SK-N-SH treated with all-trans-retinoic acid at 6 μM for 48 hours (cell line): ENCODE measurements at regions not wholly inside any gene's neighbourhood (a gene's known extent, or its start where the extent isn't known, plus 50 kb on each side); places are given as distances from the start of the nearest gene placed in this dataset.

Experiments
- ATAC-seq: fragments of 200-7000 bp; cut with Tn5 transposase; 3 replicates; pipeline ENCODE4 v1.9.1; 2020; ENCODE audit warnings: mild to moderate bottlenecking, moderate library complexity
- BACH2 ChIP-seq: fragments of 250-450 bp; sonication (Bioruptor Pico); IDR thresholded peaks from 2 replicates; pipeline ENCODE4 v1.9.0; 2021; ENCODE audit warnings: mild to moderate bottlenecking, borderline replicate concordance
- CREB5 ChIP-seq: fragments of 250-450 bp; sonication (Bioruptor Pico); IDR thresholded peaks from 2 replicates; pipeline ENCODE4 v1.5.1; 2020; ENCODE audit warnings: low read depth, mild to moderate bottlenecking, moderate library complexity
- CSDC2 ChIP-seq: fragments of 250-450 bp; sonication (Bioruptor Pico); IDR thresholded peaks from 2 replicates; pipeline ENCODE4 v1.5.0; 2020; ENCODE audit warnings: mild to moderate bottlenecking, moderate library complexity
- CSRNP3 ChIP-seq: fragments of 250-450 bp; sonication (Bioruptor Pico); IDR thresholded peaks from 2 replicates; pipeline ENCODE4 v1.5.1; 2021; ENCODE audit warnings: mild to moderate bottlenecking, moderate library complexity
- ESRRG ChIP-seq: fragments of 250-450 bp; sonication (Bioruptor Pico); IDR thresholded peaks from 2 replicates; pipeline ENCODE4 v1.6.1; 2021; ENCODE audit warnings: mild to moderate bottlenecking
- GLIS3 ChIP-seq: fragments of 250-450 bp; sonication (Bioruptor Pico); IDR thresholded peaks from 2 replicates; pipeline ENCODE4 v1.5.0; 2020; ENCODE audit warnings: mild to moderate bottlenecking, moderate library complexity
- ISL1 ChIP-seq: fragments of 250-450 bp; sonication (Bioruptor Pico); IDR thresholded peaks from 2 replicates; pipeline ENCODE4 v2.1.2; 2022; ENCODE audit warnings: mild to moderate bottlenecking, moderate library complexity
- POU6F1 ChIP-seq: fragments of 250-450 bp; sonication (Bioruptor Pico); IDR thresholded peaks from 2 replicates; pipeline ENCODE4 v1.8.0; 2021; ENCODE audit warnings: low read depth, mild to moderate bottlenecking, moderate library complexity, borderline replicate concordance
- PPARA ChIP-seq: fragments of 250-450 bp; sonication (Bioruptor Pico); IDR thresholded peaks from 2 replicates; pipeline ENCODE4 v1.5.0; 2020; ENCODE audit warnings: mild to moderate bottlenecking, borderline replicate concordance
- SNAI2 ChIP-seq: fragments of 250-450 bp; sonication (Bioruptor Pico); IDR thresholded peaks from 2 replicates; pipeline ENCODE4 v1.5.0; 2020; ENCODE audit warnings: mild to moderate bottlenecking, moderate library complexity
- TCF4 ChIP-seq: fragments of 250-450 bp; sonication (Bioruptor Pico); IDR thresholded peaks from 2 replicates; pipeline ENCODE4 v1.8.0; 2021; ENCODE audit warnings: mild to moderate bottlenecking, moderate library complexity, borderline replicate concordance
- TOX ChIP-seq: fragments of 250-450 bp; sonication (Bioruptor Pico); IDR thresholded peaks from 2 replicates; pipeline ENCODE4 v1.8.0; 2021; ENCODE audit warnings: mild to moderate bottlenecking, moderate library complexity, borderline replicate concordance
- TSHZ2 ChIP-seq: fragments of 250-450 bp; sonication (Bioruptor Pico); IDR thresholded peaks from 2 replicates; pipeline ENCODE4 v1.5.0; 2020; ENCODE audit warnings: mild to moderate bottlenecking, moderate library complexity
- ZC3H10 ChIP-seq: fragments of 250-450 bp; sonication (Bioruptor Pico); IDR thresholded peaks from 2 replicates; pipeline ENCODE4 v1.5.1; 2021; ENCODE audit warnings: mild to moderate bottlenecking, moderate library complexity
- ZFP3 ChIP-seq: fragments of 250-450 bp; sonication (Bioruptor Pico); IDR thresholded peaks from 2 replicates; pipeline ENCODE4 v1.5.0; 2020; ENCODE audit warnings: mild to moderate bottlenecking, moderate library complexity
- ZFP30 ChIP-seq: fragments of 450-650 bp; formaldehyde crosslinking; IDR thresholded peaks from 2 replicates; pipeline ENCODE4 v1.5.0; 2022; ENCODE audit warnings: mild to moderate bottlenecking, moderate library complexity
- ZNF565 ChIP-seq: fragments of 450-650 bp; formaldehyde crosslinking; conservative IDR thresholded peaks from 2 replicates; pipeline ENCODE4 v1.5.0; 2020; ENCODE audit warnings: low read depth, mild to moderate bottlenecking, moderate library complexity
- ZNF70 ChIP-seq: fragments of 450-650 bp; formaldehyde crosslinking; IDR thresholded peaks from 2 replicates; pipeline ENCODE4 v1.5.0; 2020; ENCODE audit warnings: mild to moderate bottlenecking, moderate library complexity

GRCh38 chr4:38356686-38357085 lies 307.3 kb upstream of the KLF3 start:
- TF ChIP-seq PPARA (no peak), ESRRG (CRISPR knock-in tag) (no peak), TCF4 (CRISPR knock-in tag) (no peak), SNAI2 (no peak), CSDC2 (CRISPR knock-in tag) (no peak), ZFP30 (CRISPR knock-in tag) (no peak), CSRNP3 (CRISPR knock-in tag) (no peak), ZNF70 (CRISPR knock-in tag) (no peak), CREB5 (CRISPR knock-in tag) (no peak), ZNF565 (CRISPR knock-in tag) (no peak)
- ATAC-seq = no peak

- ATAC-seq = no peak
- no peak for TF ChIP-seq ZFP3 (CRISPR knock-in tag)
Measured at GRCh38 chr4:38357546-38357945, 306.5 kb upstream of the KLF3 start.

- TF ChIP-seq POU6F1 (CRISPR knock-in tag) = no peak
- no peak for ATAC-seq
Measured at GRCh38 chr4:38359113-38359512, 304.9 kb upstream of the KLF3 start.

- TF ChIP-seq CREB5 (CRISPR knock-in tag) (no peak), SNAI2 (no peak), TOX (CRISPR knock-in tag) (no peak), PPARA (no peak), ZFP30 (CRISPR knock-in tag) (no peak)
- ATAC-seq = no peak
Measured at GRCh38 chr4:38360201-38360600, 303.8 kb upstream of the KLF3 start.

- no peak for ATAC-seq
- no peak for TF ChIP-seq CREB5 (CRISPR knock-in tag)
- no peak for TF ChIP-seq ZC3H10 (CRISPR knock-in tag)
- no peak for TF ChIP-seq BACH2
- no peak for TF ChIP-seq CSRNP3 (CRISPR knock-in tag)
- no peak for TF ChIP-seq POU6F1 (CRISPR knock-in tag)
- no peak for TF ChIP-seq GLIS3 (CRISPR knock-in tag)
- TF ChIP-seq ISL1 = no peak
- TF ChIP-seq TOX (CRISPR knock-in tag) = no peak
- TF ChIP-seq TSHZ2 (CRISPR knock-in tag) = no peak
Measured at GRCh38 chr4:38364383-38364963, 299.5 kb upstream of the KLF3 start.
